HEK293 (cell line): ENCODE measurements at regions not wholly inside any gene's neighbourhood (a gene's known extent, or its start where the extent isn't known, plus 50 kb on each side); places are given as distances from the start of the nearest gene placed in this dataset.

Source experiments
- CTCF ChIA-PET: fragments of 350-600 bp; formaldehyde crosslinking; extraction: SDS; loops from one replicate; lab custom pipeline; 2021; ENCODE audit warnings: antibody characterized with exemption; lab: Yijun Ruan, JAX
- POLR2A ChIA-PET: fragments of 300-600 bp; formaldehyde crosslinking; extraction: SDS; loops from one replicate; lab custom pipeline; 2020; ENCODE audit warnings: antibody characterized with exemption, inconsistent platforms; lab: Yijun Ruan, JAX
- H3K27ac ChIP-seq: fragments of 200-500 bp; sonication (Bioruptor generic); 2 replicates; pipeline ENCODE4 v1.5.1; 2014; ENCODE audit warnings: low read depth, low read length, control low read depth, inconsistent platforms; ENCODE audit errors: extremely low read depth
- H3K36me3 ChIP-seq, 2 experiments: fragments of 200-500 bp in 1 of 2; sonication (Bioruptor generic) in 1 of 2; 1 replicate in 1 of 2; 2 replicates in 1 of 2; pipeline ENCODE4 v1.5.1; 2014 to 2017; ENCODE audit warnings: inconsistent platforms in 2 of 2, low read length in 2 of 2; ENCODE audit not compliant: control insufficient read depth in 2 of 2, insufficient read depth in 1 of 2
- H3K4me1 ChIP-seq: fragments of 200-500 bp; sonication (Bioruptor generic); 2 replicates; pipeline ENCODE4 v1.5.1; 2014; ENCODE audit warnings: mild to moderate bottlenecking, low read length, inconsistent platforms; ENCODE audit not compliant: control insufficient read depth, insufficient read depth
- H3K4me3 ChIP-seq: 2 replicates; pipeline ENCODE4 v1.5.1; 2011; ENCODE audit warnings: low read depth, mild to moderate bottlenecking, control low read depth, low read length, moderate library complexity
- H3K9me3 ChIP-seq: fragments of 200-500 bp; sonication (Bioruptor generic); 2 replicates; pipeline ENCODE4 v1.5.1; 2014; ENCODE audit warnings: low read depth, low read length, inconsistent platforms; ENCODE audit not compliant: control insufficient read depth, insufficient read depth
- CTCF ChIP-seq: fragments of 450-650 bp; formaldehyde crosslinking; IDR thresholded peaks from 2 replicates; pipeline ENCODE4 v1.5.1; 2016; ENCODE audit warnings: missing biosample characterization, missing genetic modification characterization
- INSM2 ChIP-seq: fragments of 450-650 bp; formaldehyde crosslinking; IDR thresholded peaks from 2 replicates; pipeline ENCODE4 v1.5.1; 2016; ENCODE audit warnings: missing biosample characterization, missing genetic modification characterization
- KLF10 ChIP-seq: fragments of 450-650 bp; IDR thresholded peaks from 2 replicates; pipeline ENCODE4 v1.5.1; 2018; ENCODE audit warnings: missing biosample characterization, mild to moderate bottlenecking, missing genetic modification characterization
- MEIS1 ChIP-seq: sonication (generic); formaldehyde crosslinking; IDR thresholded peaks from 2 replicates; pipeline ENCODE4 v1.8.1; 2022; ENCODE audit warnings: missing genetic modification reagents, mild to moderate bottlenecking, borderline replicate concordance
- PATZ1 ChIP-seq: fragments of 450-650 bp; formaldehyde crosslinking; IDR thresholded peaks from 2 replicates; pipeline ENCODE4 v1.5.1; 2016; ENCODE audit warnings: missing biosample characterization, missing genetic modification characterization
- PRDM4 ChIP-seq: fragments of 450-650 bp; formaldehyde crosslinking; IDR thresholded peaks from 2 replicates; pipeline ENCODE4 v1.5.1; 2017; ENCODE audit warnings: missing biosample characterization, missing genetic modification characterization
- ZBTB1 ChIP-seq: fragments of 450-650 bp; formaldehyde crosslinking; IDR thresholded peaks from 2 replicates; pipeline ENCODE4 v1.5.1; 2016; ENCODE audit warnings: missing biosample characterization, missing genetic modification characterization
- ZBTB48 ChIP-seq: fragments of 450-650 bp; formaldehyde crosslinking; IDR thresholded peaks from 2 replicates; pipeline ENCODE4 v1.5.1; 2016; ENCODE audit warnings: missing biosample characterization, missing genetic modification characterization
- ZBTB8A ChIP-seq: fragments of 450-650 bp; formaldehyde crosslinking; IDR thresholded peaks from 2 replicates; pipeline ENCODE4 v1.5.1; 2016; ENCODE audit warnings: missing biosample characterization, missing genetic modification characterization
- ZEB2 ChIP-seq: fragments of 450-650 bp; formaldehyde crosslinking; IDR thresholded peaks from 2 replicates; pipeline ENCODE4 v1.5.1; 2016; ENCODE audit warnings: missing biosample characterization, missing genetic modification characterization
- ZNF10 ChIP-seq: fragments of 450-650 bp; formaldehyde crosslinking; IDR thresholded peaks from 2 replicates; pipeline ENCODE4 v1.5.1; 2017; ENCODE audit warnings: missing biosample characterization, missing genetic modification characterization
- ZNF157 ChIP-seq: fragments of 450-650 bp; formaldehyde crosslinking; IDR thresholded peaks from 2 replicates; pipeline ENCODE4 v1.5.1; 2016; ENCODE audit warnings: missing biosample characterization, missing genetic modification characterization
- ZNF184 ChIP-seq: fragments of 450-650 bp; IDR thresholded peaks from 2 replicates; pipeline ENCODE4 v1.5.1; 2018; ENCODE audit warnings: missing biosample characterization, mild to moderate bottlenecking, missing genetic modification characterization
- ZNF211 ChIP-seq: fragments of 450-650 bp; formaldehyde crosslinking; IDR thresholded peaks from 2 replicates; pipeline ENCODE4 v1.5.1; 2016; ENCODE audit warnings: low read depth, missing biosample characterization, missing genetic modification characterization
- ZNF221 ChIP-seq: fragments of 450-650 bp; formaldehyde crosslinking; IDR thresholded peaks from 2 replicates; pipeline ENCODE4 v1.5.1; 2017; ENCODE audit warnings: missing biosample characterization, missing genetic modification characterization, borderline replicate concordance
- ZNF341 ChIP-seq: fragments of 450-650 bp; formaldehyde crosslinking; IDR thresholded peaks from 2 replicates; pipeline ENCODE4; 2016; ENCODE audit warnings: low read depth, missing biosample characterization, missing genetic modification characterization
- ZNF404 ChIP-seq: fragments of 450-650 bp; formaldehyde crosslinking; IDR thresholded peaks from 2 replicates; pipeline ENCODE4 v1.5.1; 2017; ENCODE audit warnings: missing biosample characterization, missing genetic modification characterization
- ZNF585B ChIP-seq: fragments of 450-650 bp; formaldehyde crosslinking; IDR thresholded peaks from 2 replicates; pipeline ENCODE4 v1.5.1; 2016; ENCODE audit warnings: missing biosample characterization, missing genetic modification characterization
- ZNF610 ChIP-seq: fragments of 450-650 bp; formaldehyde crosslinking; IDR thresholded peaks from 2 replicates; pipeline ENCODE4 v1.5.1; 2016; ENCODE audit warnings: missing biosample characterization, missing genetic modification characterization, borderline replicate concordance
- ZNF621 ChIP-seq: fragments of 450-650 bp; formaldehyde crosslinking; IDR thresholded peaks from 2 replicates; pipeline ENCODE4 v1.5.1; 2017; ENCODE audit warnings: missing biosample characterization, missing genetic modification characterization
- ZNF645 ChIP-seq: fragments of 450-650 bp; formaldehyde crosslinking; IDR thresholded peaks from 2 replicates; pipeline ENCODE4; 2016; ENCODE audit warnings: missing biosample characterization, missing genetic modification characterization

- TF ChIP-seq ZNF404 (no peak), ZNF341 (tag by site-specific recombination) (no peak), ZBTB48 (no peak), ZNF10 (tag by site-specific recombination) (no peak), ZNF221 (tag by site-specific recombination) (no peak), ZNF621 (tag by site-specific recombination) (no peak), ZBTB1 (no peak), ZEB2 (tag by site-specific recombination) (no peak)
Observed at GRCh38 chr4:142922720-142923119, 76.6 kb upstream of the INPP4B start (continued).

GRCh38 chr4:142923619-142924018 lies 77.5 kb upstream of the INPP4B start:
- POLR2A ChIA-PET, result no interaction called here
- Histone ChIP-seq H3K36me3 (no peaks in the 10 kb centered on the region), H3K4me1 (no peaks in the 10 kb centered on the region), H3K4me3 (no peak overlapping the region), H3K27ac (no peak overlapping the region), H3K9me3 (no peaks in the 10 kb centered on the region)
- CTCF ChIA-PET, result no interaction called here
- no peak for TF ChIP-seq PATZ1 (tag by site-specific recombination)
- no peak for TF ChIP-seq MEIS1 (CRISPR knock-in tag)
- TF ChIP-seq ZNF157, result no peak
- no peak for TF ChIP-seq ZNF645 (tag by site-specific recombination)
- no peak for TF ChIP-seq ZBTB8A (tag by site-specific recombination)
- no peak for TF ChIP-seq CTCF (tag by site-specific recombination)
- TF ChIP-seq ZNF610 (tag by site-specific recombination), result no peak
- no peak for TF ChIP-seq ZNF585B (tag by site-specific recombination)
- no peak for TF ChIP-seq KLF10 (tag by site-specific recombination)
- no peak for TF ChIP-seq ZNF211
- no peak for TF ChIP-seq INSM2 (tag by site-specific recombination)
- no peak for TF ChIP-seq PRDM4 (tag by site-specific recombination)
- no peak for TF ChIP-seq ZNF184 (tag by site-specific recombination)
